ENCODE measurements at regions not wholly inside any gene's neighbourhood (a gene's known extent, or its start where the extent isn't known, plus 50 kb on each side); places are given as distances from the start of the nearest gene placed in this dataset.
"Not testable (repeated sequence)": the region's sequence is repeated elsewhere in the genome, so short reads cannot be mapped to it uniquely, and the experiment has no call there.

DNA sequence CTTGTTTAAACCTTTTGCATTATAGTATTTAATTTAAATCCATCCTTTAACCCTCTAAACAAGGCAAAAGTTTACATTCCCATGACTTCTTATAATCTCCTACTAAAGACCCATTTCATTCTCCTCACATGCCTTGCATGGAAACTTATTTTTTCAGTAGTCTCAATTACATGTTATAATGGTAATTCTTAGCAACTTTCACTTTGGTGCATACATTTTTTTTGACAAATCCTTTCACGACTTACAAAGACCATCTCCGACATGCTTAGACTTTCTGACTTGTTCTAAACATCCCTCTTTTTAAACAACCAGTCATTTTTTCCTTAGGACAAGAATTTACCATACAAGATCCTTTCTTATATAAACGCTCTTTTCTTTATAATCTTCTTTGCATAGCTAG is 615.4 kb upstream of the GBE1 start:
- DNase-seq: no peak

DNA sequence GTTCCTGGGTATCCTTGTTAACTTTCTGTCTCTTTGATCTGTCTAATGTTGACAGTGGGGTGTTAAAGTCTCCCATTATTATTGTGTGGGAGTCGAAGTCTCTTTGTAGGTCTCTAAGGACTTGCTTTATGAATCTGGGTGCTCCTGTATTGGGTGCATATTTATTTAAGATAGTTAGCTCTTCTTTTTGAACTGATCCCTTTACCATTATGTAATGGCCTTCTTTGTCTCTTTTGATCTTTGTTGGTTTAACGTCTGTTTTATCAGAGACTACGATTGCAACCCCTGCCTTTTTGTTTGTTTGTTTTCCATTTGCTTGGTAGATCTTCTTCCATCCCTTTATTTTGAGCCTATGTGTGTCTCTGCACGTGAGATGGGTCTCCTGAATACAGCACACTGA is 612.4 kb upstream of the GBE1 start:
- DNase-seq: not testable (repeated sequence)

DNA sequence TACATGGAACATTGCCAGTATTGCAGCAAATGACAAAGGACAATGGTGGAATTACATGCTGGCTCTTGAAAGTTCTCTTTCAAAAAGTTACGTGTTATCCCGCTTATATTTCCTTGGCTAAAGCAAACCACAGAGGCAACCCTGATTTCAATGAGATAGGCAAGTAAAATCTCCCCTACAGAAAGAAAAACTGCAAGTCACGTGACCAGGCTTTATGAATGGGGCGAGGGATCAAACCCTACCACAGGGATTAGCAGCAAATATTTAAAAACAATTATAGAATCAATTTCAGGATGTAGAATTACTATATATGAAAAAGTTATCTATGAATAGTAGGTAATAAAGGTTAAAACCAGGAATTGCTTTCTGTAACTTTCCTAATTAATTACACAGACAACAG is 603.4 kb upstream of the GBE1 start:
- DNase-seq: no peak

DNA sequence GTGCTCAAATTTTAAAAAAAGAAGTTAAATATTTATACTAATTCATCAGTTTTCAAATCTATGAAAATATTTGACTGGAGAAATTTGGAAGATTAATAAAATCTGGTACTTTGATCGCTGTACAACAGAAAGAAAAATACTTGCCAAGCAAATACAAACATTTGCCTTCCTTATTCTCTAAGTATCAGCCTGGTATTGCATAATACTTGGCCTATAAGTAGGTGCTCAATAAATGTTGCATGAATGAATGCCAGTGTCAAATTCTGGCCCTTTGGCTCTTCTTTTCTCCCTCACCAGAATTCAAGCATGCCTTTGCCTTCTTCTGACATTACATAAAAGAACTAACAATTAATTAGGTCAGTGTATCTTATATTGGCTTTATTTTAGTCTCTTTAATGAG is 601.7 kb upstream of the GBE1 start:
- no peak for DNase-seq

DNA sequence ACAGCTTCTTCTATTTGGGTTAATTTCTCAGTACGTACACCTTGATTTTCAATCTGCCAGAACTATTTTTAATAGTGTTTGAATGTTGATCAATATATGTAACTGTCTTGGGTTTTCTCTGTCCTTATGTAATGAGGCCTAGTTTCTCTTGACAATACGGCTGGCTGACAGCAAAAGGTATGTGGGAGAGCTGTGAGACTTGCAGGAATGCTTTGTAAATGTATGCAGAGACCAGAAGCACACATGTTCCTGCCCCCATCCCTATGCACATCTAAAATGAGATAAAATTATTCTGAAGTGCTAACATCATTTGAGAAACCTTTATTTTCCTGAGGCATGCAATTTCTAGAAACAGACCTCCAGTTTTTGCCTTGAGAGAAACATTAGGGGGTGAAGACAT is 593.8 kb upstream of the GBE1 start:
- no peak for DNase-seq

DNA sequence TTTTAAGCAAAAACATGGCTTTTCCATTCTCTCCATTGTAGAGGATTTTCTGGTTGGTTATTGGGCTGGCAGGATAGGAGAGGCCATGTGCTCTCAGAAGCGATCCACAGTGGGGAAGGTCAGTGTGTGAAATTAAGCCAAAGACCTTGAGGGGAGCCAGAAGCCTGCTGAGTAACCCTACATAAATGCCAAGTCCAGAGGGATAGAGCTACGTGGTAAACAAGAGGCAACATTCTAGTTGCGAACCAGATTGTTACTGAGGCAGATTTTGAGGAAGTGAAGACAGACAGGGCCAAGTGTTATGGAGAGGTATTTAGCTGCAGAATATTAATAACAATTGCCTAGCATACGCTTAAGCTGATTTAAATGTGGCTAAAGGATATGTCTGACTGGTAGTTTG is 592.8 kb upstream of the GBE1 start:
- no peak for DNase-seq

DNA sequence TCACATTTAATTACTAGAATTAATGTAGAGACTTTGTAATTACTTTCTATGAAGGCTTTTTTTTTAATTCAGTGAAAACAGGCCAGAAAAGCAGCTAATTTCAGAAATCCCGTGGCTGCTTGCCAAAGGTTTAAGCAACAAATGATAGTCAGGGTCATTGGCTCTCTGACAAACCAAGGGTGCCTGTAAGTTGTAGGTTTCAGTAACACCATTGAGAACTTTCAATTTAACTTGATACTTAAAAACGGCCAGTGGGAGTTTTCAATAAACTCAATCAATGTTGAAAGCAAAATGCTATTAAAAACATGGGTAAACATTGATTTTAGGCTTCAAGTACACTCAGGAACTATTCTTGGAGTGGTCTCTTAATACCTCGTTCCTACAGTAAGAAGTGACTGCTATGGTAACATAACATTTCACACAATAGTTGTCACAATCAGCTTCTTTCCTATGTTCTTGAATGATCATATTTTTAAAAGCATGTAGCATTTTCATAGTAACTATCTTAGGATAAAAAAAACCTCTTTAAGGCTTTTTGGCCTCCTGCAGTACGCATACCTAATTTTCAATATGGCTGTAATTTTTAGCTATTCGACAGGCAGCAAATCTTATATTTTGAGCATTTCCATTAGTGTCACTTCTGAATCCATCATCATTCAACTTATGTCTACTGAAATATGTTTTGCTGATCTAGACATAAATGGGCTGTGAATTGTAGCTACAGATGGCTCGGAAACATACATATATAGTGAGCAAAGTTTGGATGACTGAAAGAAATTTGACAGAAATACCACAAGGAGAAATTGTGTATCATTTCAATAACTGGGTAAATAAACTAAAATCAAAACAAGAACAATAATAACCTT is 592.1 kb upstream of the GBE1 start:
- DNase-seq: no peak

DNA sequence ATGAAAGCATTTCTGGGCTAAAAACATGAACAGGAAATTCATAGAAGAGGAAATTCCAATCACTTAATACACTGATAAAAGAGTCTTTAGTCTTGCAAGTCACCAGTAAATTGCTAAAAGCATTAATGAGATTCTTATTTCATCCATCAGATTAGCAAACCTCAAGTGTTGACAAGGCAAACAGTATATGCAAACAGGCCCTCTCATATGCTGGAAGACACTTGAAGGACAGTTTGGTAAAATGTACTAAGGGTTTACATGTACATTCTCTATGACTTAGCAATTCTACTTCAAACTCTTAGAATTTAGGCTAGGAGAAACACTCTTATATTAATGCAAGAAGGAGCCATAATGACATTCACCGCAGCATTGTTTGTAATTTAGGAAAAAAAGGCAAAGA is 586.1 kb upstream of the GBE1 start:
- DNase-seq: no peak

DNA sequence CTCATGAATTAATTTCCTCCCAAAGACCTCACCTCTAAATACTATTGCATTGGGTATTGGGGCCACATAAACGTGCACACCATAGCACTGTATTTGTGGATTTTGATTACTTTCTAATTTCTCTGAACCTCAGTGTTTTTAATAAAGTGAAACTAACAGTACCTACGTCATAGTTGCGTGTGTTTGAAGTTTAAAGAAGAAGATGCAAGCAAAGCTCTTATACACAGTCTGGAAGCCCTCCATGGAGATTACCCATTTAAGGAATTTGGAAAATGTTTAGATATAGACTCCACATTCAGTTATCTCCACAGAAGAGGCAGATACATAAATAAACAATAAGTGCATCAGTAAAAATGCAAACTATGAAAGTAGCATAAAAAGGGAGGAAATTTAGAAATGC is 581.1 kb upstream of the GBE1 start:
- no peak for DNase-seq

DNA sequence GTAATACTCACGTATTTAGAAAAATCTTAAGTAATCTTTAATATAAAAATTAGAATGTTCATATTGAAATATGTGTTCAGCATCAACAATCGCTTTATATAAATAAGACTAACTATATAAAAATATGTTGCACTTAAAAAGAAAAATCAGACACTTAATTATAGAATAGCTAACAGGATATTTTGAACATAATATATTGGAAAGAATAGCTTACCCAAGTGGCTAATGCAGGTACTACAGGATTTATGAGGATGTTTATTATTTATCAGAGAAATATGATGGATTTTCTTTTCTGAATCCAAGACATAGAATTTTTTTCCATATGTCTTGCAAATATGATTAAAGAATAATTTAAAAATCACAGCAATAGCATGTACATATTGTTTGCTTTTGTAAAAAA is 567.9 kb upstream of the GBE1 start:
- no peak for DNase-seq

DNA sequence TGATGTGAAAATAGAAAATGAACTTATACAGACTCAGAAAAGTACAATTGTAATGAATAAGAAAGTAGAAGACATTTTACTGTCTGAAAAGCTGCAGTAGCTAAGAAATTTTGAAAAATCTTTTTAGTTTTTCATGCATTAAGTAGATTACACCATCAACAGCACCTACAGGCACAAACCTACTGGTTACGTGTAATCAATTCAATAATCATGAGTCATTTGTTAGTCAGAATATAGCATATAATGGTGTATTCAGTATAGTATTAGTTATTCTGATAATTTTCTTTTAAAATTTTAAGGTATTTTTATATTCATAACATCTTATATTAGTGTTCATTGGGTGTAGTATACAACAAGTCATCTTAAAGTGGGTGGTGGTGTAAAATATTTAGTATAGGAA is 550.5 kb upstream of the GBE1 start:
- no peak for DNase-seq

DNA sequence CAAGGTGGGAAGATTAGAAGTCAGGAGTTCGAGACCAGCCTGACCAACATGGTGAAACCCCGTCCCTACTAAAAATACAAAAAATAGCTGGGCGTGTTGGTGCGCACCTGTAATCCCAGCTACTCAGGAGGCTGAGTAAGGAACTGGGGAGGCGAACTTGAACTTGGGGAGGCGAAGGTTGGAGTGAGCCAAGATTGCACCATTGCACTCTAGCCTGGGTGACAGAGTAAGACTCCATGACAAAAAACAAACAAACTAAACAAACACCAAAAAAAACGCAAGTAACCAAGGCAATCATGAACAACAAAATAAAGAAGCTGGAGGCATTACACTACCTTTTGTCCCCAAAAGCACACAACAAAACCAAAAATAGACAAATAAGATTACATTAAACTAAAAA is 547.3 kb upstream of the GBE1 start:
- no peak for DNase-seq

DNA sequence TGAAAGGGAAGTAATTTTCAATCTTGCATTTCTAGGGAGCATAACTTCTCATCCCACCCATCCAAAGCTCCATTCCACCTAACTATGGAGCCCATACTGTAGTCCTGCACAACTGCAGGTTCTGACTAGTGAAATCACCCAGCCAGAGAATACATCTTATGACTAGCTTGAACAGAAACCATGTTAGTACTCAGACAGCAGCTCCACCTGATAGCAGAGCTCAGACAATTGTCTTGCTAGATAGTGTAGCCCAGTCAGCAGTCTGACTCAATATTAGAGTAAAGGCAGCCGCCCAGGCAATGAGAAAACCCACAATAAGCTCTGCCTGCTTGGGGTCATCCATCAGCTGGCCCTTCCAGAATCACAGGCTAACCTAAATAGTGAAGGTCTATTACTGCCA is 544.7 kb upstream of the GBE1 start:
- DNase-seq: no peak

DNA sequence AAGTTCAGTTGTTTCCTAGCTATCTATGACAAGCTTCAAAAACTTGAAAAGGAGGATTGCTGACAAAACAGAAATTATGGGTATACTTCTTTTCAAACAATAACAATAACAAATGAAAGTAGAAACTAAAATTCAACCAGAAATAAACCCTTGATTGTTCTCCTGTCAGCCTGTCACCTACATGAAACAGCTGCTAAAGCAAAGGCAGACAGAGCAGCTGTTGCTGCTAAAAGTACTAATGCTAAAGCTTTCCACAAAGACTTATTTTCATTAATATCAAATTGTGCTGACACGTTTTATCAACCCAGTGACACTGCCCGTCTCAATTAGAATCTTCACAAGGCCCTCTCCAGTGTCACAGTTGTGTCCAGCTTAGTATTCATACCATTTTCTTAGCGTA is 533.2 kb upstream of the GBE1 start:
- DNase-seq: no peak

DNA sequence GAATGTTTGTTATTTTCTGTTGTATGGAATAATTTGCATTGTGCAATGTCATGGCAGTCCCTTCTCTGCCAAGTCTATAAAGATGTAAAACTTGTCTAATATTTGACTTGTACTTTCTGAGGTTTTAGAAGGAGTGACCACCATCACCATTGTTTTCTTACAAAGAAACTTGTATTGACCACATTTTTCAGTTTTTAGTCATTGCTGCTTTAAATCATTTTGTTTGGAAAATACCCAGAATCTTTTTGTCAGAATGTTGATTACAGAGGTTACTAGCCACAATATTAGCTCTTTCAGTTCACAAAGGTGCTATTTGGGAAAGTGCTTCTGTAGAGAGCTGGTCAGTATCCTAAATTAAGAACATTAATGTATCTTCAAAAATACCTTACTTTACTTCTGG is 532.4 kb upstream of the GBE1 start:
- no peak for DNase-seq

DNA sequence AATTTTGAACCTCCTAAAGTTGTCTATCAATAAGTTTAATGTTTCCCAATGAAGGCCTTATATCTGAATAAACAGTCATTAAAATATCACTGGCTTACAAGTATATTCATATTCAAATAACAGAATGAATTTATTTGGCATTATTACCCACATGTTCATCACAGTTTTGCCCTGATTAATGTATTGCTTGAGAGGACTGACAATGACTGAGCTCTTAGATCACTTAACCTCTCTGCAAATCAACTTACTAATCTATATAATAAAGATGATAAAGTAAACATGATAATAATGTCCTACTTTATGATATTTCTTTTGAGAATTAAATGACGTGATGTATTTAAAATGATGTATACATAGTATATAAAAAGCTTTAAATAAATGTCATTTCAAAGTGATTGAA is 532.0 kb upstream of the GBE1 start:
- DNase-seq: no peak

DNA sequence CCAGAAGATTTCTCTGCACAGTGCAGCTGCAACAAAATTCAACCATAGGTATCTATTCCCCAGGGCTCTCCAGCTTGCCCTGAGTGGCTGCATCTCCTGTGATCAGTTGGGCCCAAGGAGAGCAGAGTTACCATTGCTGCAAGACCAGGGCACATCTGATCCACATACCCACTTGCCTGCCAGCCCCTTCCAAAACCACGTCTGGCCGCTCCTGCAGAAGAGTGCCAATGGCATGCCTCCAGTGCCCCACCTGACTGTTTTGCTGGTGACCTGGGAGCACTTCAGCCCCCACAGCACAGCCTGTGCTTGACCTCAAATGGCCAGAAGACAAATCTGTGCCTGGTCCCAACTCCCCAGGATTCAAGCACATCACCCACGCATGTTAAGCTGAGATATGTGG is 526.1 kb upstream of the GBE1 start:
- no peak for DNase-seq

DNA sequence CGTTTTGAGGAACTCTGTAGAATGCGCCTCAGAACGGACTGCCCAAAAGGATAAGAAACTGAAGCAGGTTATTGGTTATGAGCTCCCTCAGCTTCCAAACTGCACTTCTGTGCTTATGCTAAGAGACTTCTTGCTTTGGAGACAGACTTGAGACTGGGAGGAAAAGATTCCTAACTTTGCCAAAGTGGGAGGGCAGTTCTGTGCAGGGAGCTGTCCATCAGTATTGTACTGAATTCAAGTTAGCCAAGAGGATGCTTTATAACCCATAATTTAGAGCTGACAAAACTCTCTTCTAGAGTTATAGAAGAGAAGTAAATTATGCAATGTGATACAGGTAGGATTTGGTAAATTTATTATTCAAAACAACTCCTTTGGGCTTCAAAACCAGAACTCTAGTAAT is 519.8 kb upstream of the GBE1 start:
- DNase-seq: no peak

DNA sequence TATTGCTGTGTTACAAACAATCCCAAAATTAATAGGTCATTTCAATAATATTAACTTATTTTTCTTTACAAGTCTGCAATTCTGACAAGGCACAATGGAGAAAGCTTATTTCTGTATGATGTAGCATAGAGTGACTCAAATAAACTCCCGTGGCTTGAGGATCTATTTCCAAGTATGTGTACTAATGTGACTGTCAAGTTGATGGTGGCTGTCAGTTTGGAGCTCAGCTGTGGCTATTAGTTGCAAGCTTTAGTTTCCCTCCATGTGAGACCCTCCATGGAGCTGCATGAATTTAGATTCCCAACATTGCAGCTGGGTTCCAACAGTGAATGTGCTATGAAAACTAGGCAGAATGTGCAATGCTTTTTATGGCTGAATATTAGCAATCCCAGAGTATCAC is 515.5 kb upstream of the GBE1 start:
- no peak for DNase-seq

DNA sequence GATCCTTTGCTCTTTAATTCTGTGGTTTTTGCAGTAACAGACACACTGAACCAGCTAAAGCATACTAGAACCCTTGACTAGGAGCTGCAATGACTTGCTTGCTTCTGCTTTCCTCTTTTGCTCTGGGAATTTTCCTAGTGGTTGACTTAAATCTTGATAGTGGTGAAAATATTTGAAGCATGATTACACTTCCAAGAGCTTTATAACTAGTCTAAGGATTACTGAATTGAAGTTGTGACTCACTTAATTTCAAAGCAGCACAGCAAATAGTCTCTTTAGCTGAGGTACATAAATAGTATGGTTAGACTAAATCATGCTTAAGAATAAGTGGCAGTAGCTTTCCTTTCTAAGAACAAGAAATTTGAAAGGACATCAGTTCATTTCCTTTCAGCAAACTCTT is 513.5 kb upstream of the GBE1 start:
- DNase-seq: no peak

DNA sequence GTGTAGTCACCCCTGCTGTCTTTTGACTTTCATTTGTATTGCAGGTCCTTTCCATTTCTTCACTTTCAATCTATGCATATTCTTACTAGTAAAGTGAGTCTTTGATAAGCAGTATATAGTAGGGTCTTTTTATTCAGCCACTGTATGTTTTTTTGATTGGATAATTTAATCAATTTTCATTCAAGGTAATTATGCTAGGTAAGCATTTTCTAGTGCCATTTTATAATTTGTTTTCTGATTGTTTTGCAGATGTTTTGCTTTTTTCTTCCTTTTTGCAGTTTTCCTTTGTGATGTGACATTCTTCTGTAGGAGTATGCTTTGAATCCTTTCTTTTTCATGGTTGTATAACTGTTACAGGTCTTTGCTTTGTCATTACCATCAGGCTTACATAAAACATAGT is 504.3 kb upstream of the GBE1 start:
- no peak for DNase-seq

DNA sequence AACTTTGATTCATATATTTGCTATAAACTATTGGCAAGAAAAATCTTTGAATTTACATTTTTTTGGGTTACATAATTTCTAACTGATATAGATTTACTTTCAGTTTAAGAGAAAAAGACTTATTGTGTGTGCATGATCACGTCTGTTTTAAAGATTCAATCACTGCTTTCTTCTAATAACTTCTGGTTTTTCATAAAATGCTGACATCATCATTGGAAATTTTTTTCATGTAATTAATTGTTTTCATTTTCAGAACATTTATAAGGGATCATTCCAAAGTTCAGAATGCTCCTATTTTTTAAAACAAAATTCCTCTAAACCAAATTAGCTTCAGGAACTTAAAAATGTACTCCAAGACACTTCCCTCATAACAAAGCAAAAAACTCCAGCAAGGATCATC is 500.7 kb upstream of the GBE1 start:
- no peak for DNase-seq

DNA sequence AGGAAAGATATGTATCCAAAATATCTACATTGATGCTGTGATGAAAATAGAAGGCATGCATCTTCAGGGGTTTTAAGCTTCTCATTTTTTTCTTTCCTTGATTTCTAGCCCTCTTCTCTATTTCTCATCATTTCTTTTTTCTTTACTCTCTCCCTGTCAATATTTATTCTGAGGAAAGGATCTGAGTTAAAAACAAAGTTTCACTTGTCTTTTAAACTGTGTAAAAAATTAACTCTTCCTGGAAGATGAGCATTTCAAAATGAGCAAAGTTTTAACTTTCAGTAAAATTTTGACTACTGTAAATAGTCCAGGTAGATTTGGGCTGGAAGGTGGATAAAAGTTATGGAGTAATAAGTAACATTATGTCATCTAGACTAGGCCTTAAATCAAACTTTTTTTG is 500.2 kb upstream of the GBE1 start:
- no peak for DNase-seq

DNA sequence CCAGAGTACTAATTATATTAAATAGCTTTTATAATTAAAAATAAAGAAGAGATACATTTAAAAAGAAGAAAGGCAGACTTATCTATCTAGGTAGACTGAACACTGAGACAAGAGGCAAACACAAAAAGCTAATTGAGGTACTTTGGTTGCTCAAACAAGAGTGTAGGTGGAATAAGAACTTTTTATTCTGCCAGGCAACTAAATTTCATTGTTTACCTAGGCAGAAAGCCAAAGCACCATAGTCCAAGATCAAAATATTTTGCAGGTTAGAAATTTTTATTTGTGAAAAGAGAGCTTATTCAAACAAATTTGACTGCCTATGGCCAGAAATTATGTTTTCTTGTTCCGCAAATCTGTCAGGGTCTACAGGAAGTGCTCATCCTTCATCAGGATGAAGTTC is 499.6 kb upstream of the GBE1 start:
- DNase-seq: no peak

DNA sequence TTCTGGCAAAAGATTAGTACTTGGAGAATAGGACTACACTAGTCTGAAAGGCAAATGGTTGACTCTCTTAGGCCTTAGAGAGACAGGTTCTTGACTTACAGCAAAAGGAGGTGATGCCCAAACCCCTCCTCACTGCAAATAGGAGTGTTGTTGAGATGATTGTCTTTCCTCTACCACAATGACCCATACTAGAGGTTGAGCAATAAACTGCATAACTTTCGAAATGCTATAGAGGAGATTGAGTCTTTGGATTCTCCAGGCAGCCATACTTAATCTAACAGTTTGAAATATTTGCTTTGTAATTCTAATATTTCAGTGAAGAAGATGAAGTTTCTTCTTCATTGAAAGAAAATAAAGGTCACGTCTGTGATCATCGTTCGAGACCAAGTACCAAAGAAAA is 498.5 kb upstream of the GBE1 start:
- no peak for DNase-seq

DNA sequence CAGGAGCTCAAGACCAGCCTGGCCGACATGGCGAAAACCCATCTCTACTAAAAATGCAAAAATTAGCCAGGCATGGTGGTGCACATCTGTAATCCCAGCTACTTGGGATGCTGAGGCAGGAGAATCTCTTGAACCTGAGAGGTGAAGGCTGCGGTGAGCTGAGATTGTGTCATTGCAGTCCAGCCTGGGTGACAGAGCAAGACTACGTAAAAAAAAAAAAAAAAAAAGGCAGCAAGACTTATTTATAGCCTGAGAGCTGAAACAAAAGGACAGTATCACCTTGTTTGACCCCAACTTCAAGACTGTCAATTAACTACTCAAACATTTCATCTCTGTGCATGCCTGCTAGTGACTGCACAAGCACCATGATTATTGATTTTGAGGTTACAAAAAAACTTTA is 478.9 kb upstream of the GBE1 start:
- no peak for DNase-seq

Data from amniotic stem cell (primary cell).